ENCODE measurements at regions not wholly inside any gene's neighbourhood (a gene's known extent, or its start where the extent isn't known, plus 50 kb on each side); places are given as distances from the start of the nearest gene placed in this dataset.

DNA sequence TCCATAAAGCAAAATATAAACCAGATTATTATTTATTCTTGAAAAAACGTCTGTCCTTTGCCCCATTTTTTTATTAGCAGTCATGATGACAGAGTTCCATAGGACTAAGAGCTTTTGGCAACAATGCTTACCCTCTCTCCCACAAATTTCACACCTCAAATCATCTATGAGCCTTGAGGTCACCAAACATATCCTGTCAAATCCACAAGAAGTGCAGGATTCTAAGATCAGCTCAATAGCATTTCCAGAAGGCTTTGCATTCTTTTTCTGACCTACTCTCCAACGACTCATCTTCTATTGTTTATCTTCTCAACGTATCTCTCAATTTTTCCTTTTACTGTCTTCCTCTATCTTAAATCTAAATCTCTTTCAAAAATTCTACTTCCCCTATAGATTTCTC is 619.1 kb upstream of the BCHE start:
- no peaks in the 10 kb centered on the region; the same call in 1 of the 2 replicates for H3K9me3 ChIP-seq
- no peaks in the 10 kb centered on the region for H3K36me3 ChIP-seq
- no peaks in the 10 kb centered on the region for H3K27me3 ChIP-seq
- no peaks in the 10 kb centered on the region for H3K4me1 ChIP-seq
- DNase-seq, result no peak
- TF ChIP-seq, protein P1, sequence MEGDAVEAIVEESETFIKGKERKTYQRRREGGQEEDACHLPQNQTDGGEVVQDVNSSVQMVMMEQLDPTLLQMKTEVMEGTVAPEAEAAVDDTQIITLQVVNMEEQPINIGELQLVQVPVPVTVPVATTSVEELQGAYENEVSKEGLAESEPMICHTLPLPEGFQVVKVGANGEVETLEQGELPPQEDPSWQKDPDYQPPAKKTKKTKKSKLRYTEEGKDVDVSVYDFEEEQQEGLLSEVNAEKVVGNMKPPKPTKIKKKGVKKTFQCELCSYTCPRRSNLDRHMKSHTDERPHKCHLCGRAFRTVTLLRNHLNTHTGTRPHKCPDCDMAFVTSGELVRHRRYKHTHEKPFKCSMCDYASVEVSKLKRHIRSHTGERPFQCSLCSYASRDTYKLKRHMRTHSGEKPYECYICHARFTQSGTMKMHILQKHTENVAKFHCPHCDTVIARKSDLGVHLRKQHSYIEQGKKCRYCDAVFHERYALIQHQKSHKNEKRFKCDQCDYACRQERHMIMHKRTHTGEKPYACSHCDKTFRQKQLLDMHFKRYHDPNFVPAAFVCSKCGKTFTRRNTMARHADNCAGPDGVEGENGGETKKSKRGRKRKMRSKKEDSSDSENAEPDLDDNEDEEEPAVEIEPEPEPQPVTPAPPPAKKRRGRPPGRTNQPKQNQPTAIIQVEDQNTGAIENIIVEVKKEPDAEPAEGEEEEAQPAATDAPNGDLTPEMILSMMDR (IDR thresholded peaks at IDR 0.05; ENCODE audit: low read depth, low read length), result no peak
- no peak overlapping the region for H3K4me3 ChIP-seq (ENCODE audit: low read depth, low read length)

- no peaks in the 10 kb centered on the region for H3K27me3 ChIP-seq
- no peak for DNase-seq
- no peak overlapping the region for H3K4me3 ChIP-seq (ENCODE audit: low read depth, low read length)
- H3K4me1 ChIP-seq, result no peaks in the 10 kb centered on the region
- TF ChIP-seq, protein P1 (IDR thresholded peaks at IDR 0.05; ENCODE audit: low read depth, low read length), result no peak
- H3K9me3 ChIP-seq, result no peaks in the 10 kb centered on the region; the same call in 1 of the 2 replicates
- H3K36me3 ChIP-seq, result no peaks in the 10 kb centered on the region
Measured at GRCh38 chr3:166455744-166456143, 618.5 kb upstream of the BCHE start.

DNA sequence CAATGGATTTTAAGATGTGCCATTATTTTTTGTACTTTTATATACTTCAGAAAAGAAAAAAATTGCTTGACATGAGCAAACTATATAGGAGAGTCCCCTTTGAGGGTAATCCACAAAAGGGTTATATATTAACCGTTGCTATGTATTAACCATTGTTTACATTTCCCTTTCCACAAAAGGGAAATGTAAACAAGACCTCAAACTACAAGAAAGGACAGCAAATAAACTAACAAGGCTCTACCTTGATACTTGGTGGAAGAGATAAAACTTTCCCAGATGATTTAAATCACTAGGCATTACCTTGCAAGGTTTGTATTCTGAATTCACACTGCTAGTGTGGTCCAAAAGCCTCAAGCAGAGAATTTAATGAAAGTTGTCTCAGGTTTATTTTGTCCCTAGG is 616.3 kb upstream of the BCHE start:
- Histone ChIP-seq H3K36me3 (no peaks in the 10 kb centered on the region), H3K9me3 (no peaks in the 10 kb centered on the region; the same call in 1 of the 2 replicates), H3K27me3 (no peaks in the 10 kb centered on the region), H3K4me1 (no peaks in the 10 kb centered on the region), H3K4me3 (ENCODE audit: low read depth, low read length) (no peak overlapping the region)
- DNase-seq, result no peak
- TF ChIP-seq, protein P1 (IDR thresholded peaks at IDR 0.05; ENCODE audit: low read depth, low read length), result no peak

GRCh38 chr3:166451997-166452396 is 614.8 kb upstream of the BCHE start:
- TF ChIP-seq, protein P1 (IDR thresholded peaks at IDR 0.05; ENCODE audit: low read depth, low read length), result no peak
- no peaks in the 10 kb centered on the region; the same call in 1 of the 2 replicates for H3K9me3 ChIP-seq

DNA sequence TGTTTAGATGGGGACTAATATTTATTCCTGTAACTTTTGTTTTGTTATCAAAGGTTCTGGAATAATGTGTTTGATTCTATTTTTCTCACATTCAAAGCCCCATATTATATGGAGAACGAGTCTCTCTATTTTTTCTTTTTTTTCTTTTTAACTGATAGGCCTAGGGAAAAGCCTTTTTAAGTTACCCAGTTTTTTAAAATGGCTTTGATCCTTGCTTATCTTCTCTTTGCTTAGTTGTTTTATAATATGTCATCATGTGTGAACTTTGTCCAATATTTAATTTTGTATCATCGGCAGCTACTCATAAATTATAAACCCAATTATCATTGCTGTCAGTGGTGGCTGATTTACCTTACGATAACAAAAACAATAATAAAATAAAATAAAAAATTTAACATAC is 610.3 kb upstream of the BCHE start:
- TF ChIP-seq, protein P1 (IDR thresholded peaks at IDR 0.05; ENCODE audit: low read depth, low read length), result no peak
- no peak overlapping the region for H3K4me3 ChIP-seq (ENCODE audit: low read depth, low read length)
- no peaks in the 10 kb centered on the region for H3K27me3 ChIP-seq
- H3K36me3 ChIP-seq, result no peaks in the 10 kb centered on the region
- H3K9me3 ChIP-seq, result no peaks in the 10 kb centered on the region
- no peaks in the 10 kb centered on the region for H3K4me1 ChIP-seq
- DNase-seq, result no peak

More at GRCh38 chr3:166451997-166452396, 614.8 kb upstream of the BCHE start:
- Histone ChIP-seq H3K27me3 (no peaks in the 10 kb centered on the region), H3K36me3 (no peaks in the 10 kb centered on the region), H3K4me3 (ENCODE audit: low read depth, low read length) (no peak overlapping the region), H3K4me1 (no peaks in the 10 kb centered on the region)
- DNase-seq, result no peak

DNA sequence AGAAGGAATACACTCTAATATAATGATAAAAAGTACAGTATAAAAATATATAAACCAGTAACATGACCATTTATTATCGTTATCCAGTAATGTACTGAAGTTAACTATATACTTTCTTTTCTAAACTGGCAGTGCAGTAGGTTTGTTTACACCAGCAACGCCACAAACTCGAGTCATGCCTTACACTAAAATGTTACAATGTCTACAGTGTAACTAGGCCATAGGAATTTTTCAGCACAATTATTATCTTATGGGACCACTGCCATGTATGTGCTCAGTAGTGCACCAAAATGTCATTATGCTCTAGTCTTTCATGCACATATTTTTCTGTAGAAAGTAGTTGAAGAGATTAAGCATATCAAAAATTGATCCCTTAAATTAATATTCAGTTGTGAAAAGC is 609.8 kb upstream of the BCHE start:
- Histone ChIP-seq H3K4me1 (no peaks in the 10 kb centered on the region), H3K27me3 (no peaks in the 10 kb centered on the region), H3K36me3 (no peaks in the 10 kb centered on the region), H3K9me3 (no peaks in the 10 kb centered on the region), H3K4me3 (ENCODE audit: low read depth, low read length) (no peak overlapping the region)
- DNase-seq, result no peak
- TF ChIP-seq, protein P1 (IDR thresholded peaks at IDR 0.05; ENCODE audit: low read depth, low read length), result no peak

All from BE2C (cell line).